Tibial nerve (tissue), 3 donors: ENCODE measurements at regions not wholly inside any gene's neighbourhood (a gene's known extent, or its start where the extent isn't known, plus 50 kb on each side); places are given as distances from the start of the nearest gene placed in this dataset.

Source experiments
- CTCF ChIP-seq, 5 experiments: fragments of 200-600 bp in 3 of 5; fragments of 450-650 bp in 2 of 5; sonication (generic) in 3 of 5; IDR thresholded peaks; one replicate each; pipeline ENCODE4 v1.5.1; 2016 to 2019; ENCODE audit warnings: antibody characterized with exemption in 5 of 5, mild to moderate bottlenecking in 3 of 5, moderate library complexity in 2 of 5
- POLR2A ChIP-seq, 2 donors: fragments of 450-650 bp; IDR thresholded peaks; one replicate each; pipeline ENCODE4 v1.6.1; 2017; ENCODE audit warnings: antibody characterized with exemption in 2 of 2, mild to moderate bottlenecking in 2 of 2, moderate library complexity in 2 of 2

DNA sequence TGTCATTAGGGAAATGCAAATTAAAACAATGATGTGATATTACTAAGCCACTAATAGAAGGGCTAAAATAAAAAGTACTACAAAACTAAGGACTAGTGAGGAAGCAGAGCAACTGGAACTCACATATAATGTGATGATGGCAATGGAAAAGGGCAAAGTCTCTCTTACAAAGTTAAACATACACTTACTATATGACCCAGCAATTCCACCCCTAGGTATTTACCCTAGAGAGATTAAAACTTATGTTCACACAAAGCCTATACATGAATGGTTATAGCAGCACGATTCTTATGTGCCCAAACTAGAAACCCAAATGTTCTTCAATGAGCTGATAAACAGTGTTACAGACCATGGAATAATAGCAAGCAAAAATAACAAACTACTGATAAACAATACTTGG is 643.7 kb downstream of the TLE1 start:
- TF ChIP-seq CTCF (IDR thresholded peaks at IDR 0.05) (no peak), POLR2A (IDR thresholded peaks at IDR 0.05) (no peak)
